ENCODE measurements at regions not wholly inside any gene's neighbourhood (a gene's known extent, or its start where the extent isn't known, plus 50 kb on each side); places are given as distances from the start of the nearest gene placed in this dataset.

GRCh38 chr6:138662471-138662870 lies 111.1 kb upstream of the CCDC28A start:
- intact Hi-C loops (cut with micrococcal nuclease; ENCODE audit: unreplicated experiment), result no loop called here
- Histone ChIP-seq H3K4me1 (ENCODE audit: insufficient read depth, low read length, poor library complexity, severe bottlenecking) (peaks cover 4% of the 10 kb centered on the region), H3K27me3 (replicated peaks; ENCODE audit: insufficient read depth, low read depth, low read length, poor library complexity) (no peaks in the 10 kb centered on the region), H3K36me3 (ENCODE audit: insufficient read depth, low read length, poor library complexity, severe bottlenecking) (no peaks in the 10 kb centered on the region), H3K27ac (ENCODE audit: low read depth, low read length, poor library complexity, severe bottlenecking) (no peak overlapping the region), H3K9me3 (ENCODE audit: low read depth, low read length, poor library complexity, severe bottlenecking) (no peaks in the 10 kb centered on the region), H3K4me3 (ENCODE audit: low read depth, low read length, poor library complexity, severe bottlenecking) (no peak overlapping the region)
- TF ChIP-seq, protein P1, sequence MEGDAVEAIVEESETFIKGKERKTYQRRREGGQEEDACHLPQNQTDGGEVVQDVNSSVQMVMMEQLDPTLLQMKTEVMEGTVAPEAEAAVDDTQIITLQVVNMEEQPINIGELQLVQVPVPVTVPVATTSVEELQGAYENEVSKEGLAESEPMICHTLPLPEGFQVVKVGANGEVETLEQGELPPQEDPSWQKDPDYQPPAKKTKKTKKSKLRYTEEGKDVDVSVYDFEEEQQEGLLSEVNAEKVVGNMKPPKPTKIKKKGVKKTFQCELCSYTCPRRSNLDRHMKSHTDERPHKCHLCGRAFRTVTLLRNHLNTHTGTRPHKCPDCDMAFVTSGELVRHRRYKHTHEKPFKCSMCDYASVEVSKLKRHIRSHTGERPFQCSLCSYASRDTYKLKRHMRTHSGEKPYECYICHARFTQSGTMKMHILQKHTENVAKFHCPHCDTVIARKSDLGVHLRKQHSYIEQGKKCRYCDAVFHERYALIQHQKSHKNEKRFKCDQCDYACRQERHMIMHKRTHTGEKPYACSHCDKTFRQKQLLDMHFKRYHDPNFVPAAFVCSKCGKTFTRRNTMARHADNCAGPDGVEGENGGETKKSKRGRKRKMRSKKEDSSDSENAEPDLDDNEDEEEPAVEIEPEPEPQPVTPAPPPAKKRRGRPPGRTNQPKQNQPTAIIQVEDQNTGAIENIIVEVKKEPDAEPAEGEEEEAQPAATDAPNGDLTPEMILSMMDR (conservative IDR thresholded peaks at IDR 0.05; ENCODE audit: low read depth, low read length), result no peak
- no peak for TF ChIP-seq EZH2 (IDR thresholded peaks at IDR 0.05; ENCODE audit: borderline replicate concordance, low read depth, low read length, poor library complexity, severe bottlenecking)
- no peak for DNase-seq (ENCODE audit: low spot score)
- no TSS peak for BruUV-seq (replicated peaks)
- ChIA-PET POLR2A (ENCODE audit: low non-redundant PET) (no interaction called here), CTCF (interaction anchor here (0.6 kb wide), 1 partner anchor 702 kb away, joined by 5 read pairs; no protein-coding TSS in a partner anchor)

DNA sequence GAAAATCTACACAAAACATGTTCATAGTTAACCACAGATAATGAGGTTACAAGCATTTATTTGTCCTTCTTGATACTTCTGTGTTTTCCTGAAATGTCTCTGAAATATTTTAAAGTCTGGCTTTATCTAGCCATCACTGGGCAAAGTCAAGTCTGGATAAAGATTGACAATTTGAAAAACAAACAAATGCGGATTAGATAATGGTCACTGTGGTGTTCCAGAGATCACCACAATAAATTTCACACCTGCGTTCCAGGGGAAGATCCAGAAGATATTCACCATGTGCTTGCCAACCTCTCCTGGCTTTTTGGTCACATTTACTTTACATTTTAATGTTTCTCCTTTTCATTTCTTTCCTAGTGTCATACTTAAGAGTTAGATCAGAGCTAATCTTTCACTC lies 109.7 kb upstream of the CCDC28A start:
- Histone ChIP-seq H3K4me1 (ENCODE audit: insufficient read depth, low read length, poor library complexity, severe bottlenecking) (peaks cover 8% of the 10 kb centered on the region), H3K36me3 (ENCODE audit: insufficient read depth, low read length, poor library complexity, severe bottlenecking) (no peaks in the 10 kb centered on the region), H3K27me3 (replicated peaks; ENCODE audit: insufficient read depth, low read depth, low read length, poor library complexity) (no peaks in the 10 kb centered on the region), H3K9me3 (ENCODE audit: low read depth, low read length, poor library complexity, severe bottlenecking) (no peaks in the 10 kb centered on the region), H3K27ac (ENCODE audit: low read depth, low read length, poor library complexity, severe bottlenecking) (no peak overlapping the region), H3K4me3 (ENCODE audit: low read depth, low read length, poor library complexity, severe bottlenecking) (no peak overlapping the region)
- DNase-seq (ENCODE audit: low spot score), result no peak
- TF ChIP-seq, protein P1 (conservative IDR thresholded peaks at IDR 0.05; ENCODE audit: low read depth, low read length), result no peak
- TF ChIP-seq EZH2 (IDR thresholded peaks at IDR 0.05; ENCODE audit: borderline replicate concordance, low read depth, low read length, poor library complexity, severe bottlenecking), result no peak
- no TSS peak for BruUV-seq (replicated peaks)
- intact Hi-C loops (cut with micrococcal nuclease; ENCODE audit: unreplicated experiment), result no loop called here
- POLR2A ChIA-PET (ENCODE audit: low non-redundant PET), result no interaction called here
- CTCF ChIA-PET, result no interaction called here

DNA sequence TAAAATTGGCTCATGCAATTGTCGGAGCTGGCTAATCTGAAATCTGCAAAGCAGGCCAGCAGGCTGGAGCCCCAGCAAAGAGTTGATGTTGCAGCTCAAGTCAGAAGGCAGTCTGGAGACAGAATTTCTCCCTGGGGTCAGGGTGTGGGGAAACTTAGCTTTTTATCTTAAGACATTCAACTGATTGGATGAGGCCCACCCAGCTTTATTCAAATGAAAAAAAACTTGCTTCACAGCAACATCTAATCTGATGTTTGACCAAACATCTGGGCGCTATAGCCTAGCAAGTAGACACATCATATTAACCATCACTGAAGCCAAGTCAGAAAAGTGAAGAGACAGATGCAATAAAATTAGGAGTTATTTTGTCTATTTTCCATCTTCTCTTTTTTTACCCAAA lies 108.8 kb upstream of the CCDC28A start:
- TF ChIP-seq, protein P1 (conservative IDR thresholded peaks at IDR 0.05; ENCODE audit: low read depth, low read length), result no peak
- TF ChIP-seq EZH2 (IDR thresholded peaks at IDR 0.05; ENCODE audit: borderline replicate concordance, low read depth, low read length, poor library complexity, severe bottlenecking), result no peak

More for the DNA sequence above, 108.8 kb upstream of the CCDC28A start:
- Histone ChIP-seq H3K9me3 (ENCODE audit: low read depth, low read length, poor library complexity, severe bottlenecking) (no peaks in the 10 kb centered on the region), H3K27me3 (replicated peaks; ENCODE audit: insufficient read depth, low read depth, low read length, poor library complexity) (no peaks in the 10 kb centered on the region), H3K4me3 (ENCODE audit: low read depth, low read length, poor library complexity, severe bottlenecking) (no peak overlapping the region), H3K27ac (ENCODE audit: low read depth, low read length, poor library complexity, severe bottlenecking) (no peak overlapping the region), H3K4me1 (ENCODE audit: insufficient read depth, low read length, poor library complexity, severe bottlenecking) (peaks cover 8% of the 10 kb centered on the region), H3K36me3 (ENCODE audit: insufficient read depth, low read length, poor library complexity, severe bottlenecking) (no peaks in the 10 kb centered on the region)
- CTCF ChIA-PET, result no interaction called here
- intact Hi-C loops (cut with micrococcal nuclease; ENCODE audit: unreplicated experiment), result no loop called here
- DNase-seq (ENCODE audit: low spot score), result no peak
- POLR2A ChIA-PET (ENCODE audit: low non-redundant PET), result no interaction called here
- no TSS peak for BruUV-seq (replicated peaks)

All from A673 (cell line).